Left renal pelvis (tissue), 4 donors: ENCODE measurements at regions not wholly inside any gene's neighbourhood (a gene's known extent, or its start where the extent isn't known, plus 50 kb on each side); places are given as distances from the start of the nearest gene placed in this dataset.

ENCODE experiments used
- DNase-seq, 4 donors: peaks; one replicate each; pipeline ENCODE4 v3.0.0-alpha.2; 2013; ENCODE audit warnings: low read depth in 4 of 4, low spot score in 3 of 4

GRCh38 chrX:39886282-39886681 is 211.5 kb downstream of the BCOR start:
- DNase-seq = no peak

GRCh38 chrX:39888730-39889129 is 209.0 kb downstream of the BCOR start:
- no peak for DNase-seq

- no peak for DNase-seq
Measured at GRCh38 chrX:39889704-39890103, 208.1 kb downstream of the BCOR start.

DNA sequence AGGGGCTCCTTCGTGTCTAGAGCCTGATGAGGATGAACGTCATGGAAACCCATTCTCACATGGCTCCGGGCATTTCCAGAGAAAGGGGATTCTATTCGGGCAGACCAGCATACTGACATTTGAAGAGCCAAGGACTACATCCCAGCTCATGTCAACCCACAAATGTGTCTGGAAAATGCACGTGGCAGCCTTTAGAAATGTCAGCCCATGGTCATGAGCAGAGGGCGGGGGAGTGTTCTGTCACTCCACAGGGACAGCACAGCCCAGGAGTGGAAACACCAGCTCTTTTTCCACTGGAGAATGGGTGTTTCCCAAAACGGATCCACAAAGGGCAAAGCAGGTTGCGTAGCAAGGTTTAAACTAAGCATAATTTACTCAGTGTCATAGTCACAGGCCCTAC is 207.0 kb downstream of the BCOR start:
- DNase-seq = no peak

- no peak for DNase-seq
Measured at GRCh38 chrX:39891781-39892180, 206.0 kb downstream of the BCOR start.

DNA sequence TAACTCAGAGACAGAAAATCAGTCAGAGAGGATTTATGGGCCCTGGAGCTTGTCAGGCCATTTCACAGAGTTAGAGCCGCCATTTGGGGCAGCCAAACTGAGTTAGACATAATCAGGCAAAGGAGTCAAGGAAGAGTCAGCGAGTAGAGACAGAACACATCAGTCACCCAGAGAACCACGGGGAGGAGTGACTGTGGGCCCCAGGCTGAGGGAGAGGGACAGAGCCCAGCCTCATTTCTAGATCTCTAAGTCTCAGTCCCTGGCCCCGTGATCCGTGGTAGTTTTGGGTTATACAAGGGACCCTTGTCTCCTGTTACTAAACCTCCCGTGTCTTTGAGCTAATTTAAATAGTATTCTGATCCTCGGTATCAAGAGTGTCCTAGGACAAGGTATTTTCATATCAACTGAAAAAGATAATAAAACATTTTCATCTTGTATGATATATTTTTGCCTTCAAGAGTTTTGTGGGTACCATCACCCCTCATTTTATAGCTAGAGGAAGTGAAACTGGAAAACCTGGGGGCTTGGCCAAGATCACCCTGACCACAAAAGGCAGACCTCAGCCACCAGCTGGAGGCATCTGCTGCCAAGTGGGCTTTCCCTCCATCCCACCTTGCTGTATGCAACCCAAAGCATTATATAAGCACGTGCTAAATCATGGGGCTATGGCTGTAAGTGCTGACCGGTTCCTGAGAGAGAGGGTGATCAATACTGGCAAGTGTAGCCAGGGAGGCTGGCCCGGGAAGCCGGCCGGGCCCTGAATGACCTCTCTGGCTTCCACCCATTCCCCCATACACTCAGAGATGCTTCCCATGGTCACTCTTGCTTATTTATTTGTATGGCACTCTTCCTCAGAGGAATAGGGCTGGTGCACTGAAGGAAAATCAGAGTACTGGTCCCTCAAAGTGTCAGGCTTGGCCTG is 204.1 kb downstream of the BCOR start:
- no peak for DNase-seq

DNA sequence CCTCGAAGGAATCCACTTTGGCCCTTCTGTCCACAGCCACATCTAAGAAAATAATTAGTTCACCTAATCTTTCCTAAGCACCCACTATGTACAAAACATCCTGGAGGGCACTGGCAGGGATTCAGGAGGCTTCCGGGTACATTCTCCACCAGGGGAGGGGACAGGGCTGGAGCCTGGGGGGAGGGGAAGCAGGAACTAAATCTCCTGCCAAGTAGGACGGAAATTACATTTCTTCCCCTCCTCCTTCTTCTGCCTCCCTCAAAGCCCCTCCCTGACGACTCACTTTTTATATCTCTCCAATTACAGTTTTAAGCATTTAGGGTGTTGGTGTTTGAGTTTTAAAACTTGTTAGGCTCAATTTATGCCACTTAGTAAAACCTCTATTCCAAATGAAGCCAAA is 203.1 kb downstream of the BCOR start:
- DNase-seq = no peak

DNA sequence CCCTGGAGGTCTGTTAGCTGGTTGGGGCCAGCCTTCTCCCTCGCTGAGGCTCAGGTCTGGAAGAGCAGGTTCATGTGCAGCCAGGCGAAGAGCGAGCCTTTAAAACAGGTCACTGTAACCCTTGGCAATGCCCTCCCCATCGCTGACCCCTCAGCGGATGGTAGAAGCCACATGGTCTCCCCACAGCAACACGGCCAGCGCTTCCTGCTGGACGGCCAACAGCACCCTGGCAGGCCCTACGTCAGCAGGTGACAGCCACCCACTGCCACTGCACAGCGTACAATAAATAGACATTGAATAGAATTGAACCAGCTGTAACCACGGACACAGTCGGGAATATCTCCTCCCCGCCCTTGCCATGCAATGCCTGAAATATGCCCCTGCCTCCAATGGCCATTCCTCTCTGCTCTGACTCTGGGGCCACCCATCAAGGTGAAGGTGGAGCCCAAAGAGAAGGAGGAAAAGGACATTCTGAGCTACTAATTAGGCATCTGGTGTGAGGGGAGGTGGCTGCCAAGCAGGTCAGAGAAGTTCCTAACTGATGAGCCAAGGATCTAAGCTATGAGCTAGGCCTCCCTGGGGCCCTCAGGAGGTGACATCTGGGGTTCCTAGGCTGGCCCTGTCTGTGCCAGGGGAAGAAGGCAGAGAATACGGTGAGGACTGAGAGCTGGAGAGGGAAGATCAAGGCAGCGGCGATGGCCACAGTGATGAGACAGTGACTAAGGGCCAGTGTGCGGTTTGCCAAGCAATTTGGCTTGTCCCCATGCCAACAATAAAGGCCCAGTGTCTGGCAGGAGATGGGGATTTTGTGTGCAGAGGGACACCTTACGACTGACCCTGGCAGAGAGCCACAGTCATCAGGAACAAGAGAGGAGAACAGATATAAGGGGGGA is 202.3 kb downstream of the BCOR start:
- DNase-seq = no peak

GRCh38 chrX:39896951-39897740 is 200.6 kb downstream of the BCOR start:
- DNase-seq = no peak

DNA sequence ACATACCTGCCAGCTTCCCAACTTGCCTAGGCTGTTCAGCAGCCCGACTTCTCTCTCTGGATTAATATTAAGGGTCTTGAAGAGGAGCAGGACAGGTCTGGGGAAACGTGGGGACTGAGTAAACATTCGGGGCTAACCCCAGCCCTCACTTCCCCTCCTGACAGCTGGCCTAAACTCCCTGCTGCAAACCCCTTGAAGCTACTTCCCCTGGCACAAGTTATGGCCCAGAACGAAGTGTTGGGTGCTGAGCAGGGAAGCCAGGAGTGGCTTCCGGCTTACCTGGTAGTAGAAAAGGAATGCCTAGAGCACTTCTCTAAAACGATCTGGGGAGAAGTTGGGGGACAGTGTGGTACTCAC is 200.0 kb downstream of the BCOR start:
- DNase-seq = no peak

- no peak for DNase-seq
Measured at GRCh38 chrX:39898147-39898546, 199.6 kb downstream of the BCOR start.

DNA sequence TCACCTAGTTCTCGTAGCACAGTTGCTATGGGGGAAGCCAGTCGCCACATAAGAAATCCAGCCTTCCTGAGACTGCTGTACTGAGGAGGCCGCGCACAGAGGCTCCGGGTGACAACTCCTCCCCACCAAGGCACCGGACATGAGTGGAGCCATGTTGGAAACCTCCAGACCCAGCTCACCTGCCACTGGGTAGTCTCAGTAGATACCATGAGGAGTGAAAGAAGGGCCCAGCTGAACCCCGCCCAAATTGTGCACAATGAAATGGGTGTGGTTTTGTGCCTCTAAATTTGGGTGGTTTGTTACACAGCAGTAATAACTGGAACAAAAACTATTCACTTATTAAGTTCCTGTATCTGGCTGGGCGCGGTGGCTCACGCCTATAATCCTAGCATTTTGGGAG is 198.7 kb downstream of the BCOR start:
- no peak for DNase-seq

GRCh38 chrX:39899856-39900776 is 197.6 kb downstream of the BCOR start:
- DNase-seq = no peak

GRCh38 chrX:39900777-39901170 is 197.0 kb downstream of the BCOR start:
- DNase-seq = no peak

DNA sequence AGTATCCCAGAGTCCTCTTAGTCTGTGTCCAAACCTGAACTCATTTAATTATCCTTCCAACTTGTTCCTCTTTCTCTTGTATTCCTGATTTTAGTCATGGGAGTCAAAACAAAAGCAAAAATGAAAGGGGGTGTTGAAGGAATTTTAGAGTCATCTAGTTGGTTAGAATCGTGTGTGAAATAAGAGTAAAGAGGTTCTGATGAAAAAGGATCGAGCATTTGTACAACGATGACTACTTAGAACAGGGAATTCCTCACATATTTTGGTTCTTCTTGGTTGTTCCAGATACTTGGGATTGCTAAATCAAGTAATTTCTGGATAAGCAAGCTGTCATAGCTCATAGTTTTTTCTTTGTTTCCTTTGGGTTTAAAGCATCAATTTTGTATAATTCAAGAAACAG is 194.4 kb downstream of the BCOR start:
- DNase-seq = no peak

DNA sequence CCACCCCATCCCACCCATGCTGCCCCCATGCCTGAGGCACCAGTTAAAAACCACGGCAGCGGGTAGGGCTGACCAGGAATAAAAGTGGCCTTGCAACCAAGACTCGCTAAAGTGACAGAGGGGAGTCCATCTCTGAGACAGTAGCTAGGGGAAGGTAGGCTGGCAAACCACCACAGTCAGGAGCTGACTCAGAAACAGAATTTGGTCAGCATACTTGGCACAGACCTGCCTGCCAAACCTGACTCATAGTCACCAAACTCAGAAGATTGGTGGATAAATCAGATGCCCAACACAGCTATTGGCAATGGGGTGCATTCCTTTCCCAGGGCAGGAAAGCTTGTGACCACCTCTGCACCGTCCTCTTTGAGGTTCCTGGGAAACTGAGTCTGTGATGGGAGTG is 193.8 kb downstream of the BCOR start:
- DNase-seq = no peak

DNA sequence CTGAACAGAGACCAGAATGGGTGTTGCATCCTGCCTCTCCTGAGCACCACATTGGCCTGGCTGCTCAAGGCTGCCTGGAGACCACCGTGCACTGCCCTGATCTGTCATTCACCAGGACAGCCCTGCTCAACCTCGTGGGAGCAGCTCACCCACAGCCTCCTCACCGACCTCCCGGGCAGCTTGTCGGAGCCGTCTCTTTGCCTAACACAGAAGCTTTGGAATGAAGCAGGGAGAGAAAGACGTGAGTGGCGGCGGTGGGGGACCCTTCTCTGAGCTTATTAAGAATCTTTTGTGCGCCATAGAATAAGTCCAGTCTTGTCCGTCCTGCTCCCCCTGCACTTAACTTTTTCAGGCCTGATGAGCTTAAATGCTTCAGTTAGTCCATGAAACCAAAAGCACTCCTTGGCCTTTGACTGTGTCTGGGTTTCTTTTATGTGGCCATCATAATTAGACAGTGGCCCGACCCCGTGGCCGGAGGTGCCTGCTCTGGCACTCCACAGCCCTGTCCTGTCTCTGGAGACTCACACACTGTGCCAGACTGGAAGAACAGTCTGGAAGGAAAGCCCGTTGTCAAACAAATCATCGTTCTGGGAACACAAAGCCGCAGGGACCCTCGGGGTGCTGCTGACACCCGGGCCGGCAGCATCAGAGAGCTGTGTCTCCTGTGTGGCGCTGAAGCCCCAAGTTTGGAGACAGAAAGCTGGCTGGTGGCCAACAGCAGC is 192.8 kb downstream of the BCOR start:
- no peak for DNase-seq

DNA sequence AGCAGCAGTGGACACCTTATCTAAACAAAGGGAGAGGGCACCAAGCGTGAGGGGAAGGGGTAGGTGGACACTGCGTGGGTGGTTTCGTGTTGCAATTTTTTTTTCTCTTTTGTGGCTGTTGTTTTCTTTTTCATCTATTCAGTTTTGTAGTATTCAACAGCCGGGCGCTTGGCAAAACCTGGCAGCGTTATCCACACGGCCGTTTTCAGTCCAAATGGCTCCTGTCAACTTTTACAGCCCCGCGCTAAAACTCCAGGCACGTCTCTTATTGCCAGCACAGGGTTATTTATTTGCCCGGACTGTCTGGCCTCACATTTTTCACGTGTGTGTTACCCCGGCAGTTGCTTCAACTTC is 192.2 kb downstream of the BCOR start:
- no peak for DNase-seq

GRCh38 chrX:39905946-39906345 is 191.8 kb downstream of the BCOR start:
- no peak for DNase-seq
